ENCODE measurements at regions not wholly inside any gene's neighbourhood (a gene's known extent, or its start where the extent isn't known, plus 50 kb on each side); places are given as distances from the start of the nearest gene placed in this dataset.

DNA sequence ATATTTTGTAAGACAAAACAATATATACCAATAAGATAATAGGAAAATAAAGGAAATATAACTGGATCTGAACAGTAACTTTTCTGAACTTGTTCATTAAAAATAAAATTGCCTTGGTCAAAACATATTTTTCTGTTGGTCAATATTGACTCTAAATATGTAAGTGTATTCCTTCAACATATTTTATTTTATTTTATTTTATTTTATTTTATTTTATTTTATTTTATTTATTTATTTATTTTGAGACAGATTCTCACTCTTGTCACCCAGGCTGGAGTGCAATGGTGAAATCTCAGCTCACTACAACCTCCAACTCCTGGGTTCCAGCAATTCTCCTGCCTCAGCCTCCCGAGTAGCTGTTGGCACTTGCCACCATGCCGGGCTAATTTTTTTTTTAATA is 571.0 kb downstream of the NR2F1-AS1 start:
- no TSS peak for BruUV-seq (replicated peaks)
- Histone ChIP-seq H3K4me1 (ENCODE audit: control insufficient read depth, insufficient read depth, low read length) (no peaks in the 10 kb centered on the region), H3K27ac (ENCODE audit: low read length) (no peak overlapping the region), H3K27me3 (ENCODE audit: control insufficient read depth, insufficient read depth, low read length) (no peaks in the 10 kb centered on the region), H3K4me3 (ENCODE audit: low read depth in 2 of 2, low read length in 2 of 2) (no peak overlapping the region), H3K9me3 (ENCODE audit: control insufficient read depth, insufficient read depth, low read depth, low read length) (no peaks in the 10 kb centered on the region; the same call in 1 of the 2 replicates), H3K36me3 (ENCODE audit: control insufficient read depth, insufficient read depth, low read length) (no peaks in the 10 kb centered on the region)
- TF ChIP-seq TCF7L2 (IDR thresholded peaks at IDR 0.05; ENCODE audit: low read depth, low read length) = no peak
- TF ChIP-seq, protein P1, sequence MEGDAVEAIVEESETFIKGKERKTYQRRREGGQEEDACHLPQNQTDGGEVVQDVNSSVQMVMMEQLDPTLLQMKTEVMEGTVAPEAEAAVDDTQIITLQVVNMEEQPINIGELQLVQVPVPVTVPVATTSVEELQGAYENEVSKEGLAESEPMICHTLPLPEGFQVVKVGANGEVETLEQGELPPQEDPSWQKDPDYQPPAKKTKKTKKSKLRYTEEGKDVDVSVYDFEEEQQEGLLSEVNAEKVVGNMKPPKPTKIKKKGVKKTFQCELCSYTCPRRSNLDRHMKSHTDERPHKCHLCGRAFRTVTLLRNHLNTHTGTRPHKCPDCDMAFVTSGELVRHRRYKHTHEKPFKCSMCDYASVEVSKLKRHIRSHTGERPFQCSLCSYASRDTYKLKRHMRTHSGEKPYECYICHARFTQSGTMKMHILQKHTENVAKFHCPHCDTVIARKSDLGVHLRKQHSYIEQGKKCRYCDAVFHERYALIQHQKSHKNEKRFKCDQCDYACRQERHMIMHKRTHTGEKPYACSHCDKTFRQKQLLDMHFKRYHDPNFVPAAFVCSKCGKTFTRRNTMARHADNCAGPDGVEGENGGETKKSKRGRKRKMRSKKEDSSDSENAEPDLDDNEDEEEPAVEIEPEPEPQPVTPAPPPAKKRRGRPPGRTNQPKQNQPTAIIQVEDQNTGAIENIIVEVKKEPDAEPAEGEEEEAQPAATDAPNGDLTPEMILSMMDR (IDR thresholded peaks at IDR 0.05) = no peak
- TF ChIP-seq, protein P2, sequence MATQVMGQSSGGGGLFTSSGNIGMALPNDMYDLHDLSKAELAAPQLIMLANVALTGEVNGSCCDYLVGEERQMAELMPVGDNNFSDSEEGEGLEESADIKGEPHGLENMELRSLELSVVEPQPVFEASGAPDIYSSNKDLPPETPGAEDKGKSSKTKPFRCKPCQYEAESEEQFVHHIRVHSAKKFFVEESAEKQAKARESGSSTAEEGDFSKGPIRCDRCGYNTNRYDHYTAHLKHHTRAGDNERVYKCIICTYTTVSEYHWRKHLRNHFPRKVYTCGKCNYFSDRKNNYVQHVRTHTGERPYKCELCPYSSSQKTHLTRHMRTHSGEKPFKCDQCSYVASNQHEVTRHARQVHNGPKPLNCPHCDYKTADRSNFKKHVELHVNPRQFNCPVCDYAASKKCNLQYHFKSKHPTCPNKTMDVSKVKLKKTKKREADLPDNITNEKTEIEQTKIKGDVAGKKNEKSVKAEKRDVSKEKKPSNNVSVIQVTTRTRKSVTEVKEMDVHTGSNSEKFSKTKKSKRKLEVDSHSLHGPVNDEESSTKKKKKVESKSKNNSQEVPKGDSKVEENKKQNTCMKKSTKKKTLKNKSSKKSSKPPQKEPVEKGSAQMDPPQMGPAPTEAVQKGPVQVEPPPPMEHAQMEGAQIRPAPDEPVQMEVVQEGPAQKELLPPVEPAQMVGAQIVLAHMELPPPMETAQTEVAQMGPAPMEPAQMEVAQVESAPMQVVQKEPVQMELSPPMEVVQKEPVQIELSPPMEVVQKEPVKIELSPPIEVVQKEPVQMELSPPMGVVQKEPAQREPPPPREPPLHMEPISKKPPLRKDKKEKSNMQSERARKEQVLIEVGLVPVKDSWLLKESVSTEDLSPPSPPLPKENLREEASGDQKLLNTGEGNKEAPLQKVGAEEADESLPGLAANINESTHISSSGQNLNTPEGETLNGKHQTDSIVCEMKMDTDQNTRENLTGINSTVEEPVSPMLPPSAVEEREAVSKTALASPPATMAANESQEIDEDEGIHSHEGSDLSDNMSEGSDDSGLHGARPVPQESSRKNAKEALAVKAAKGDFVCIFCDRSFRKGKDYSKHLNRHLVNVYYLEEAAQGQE (IDR thresholded peaks at IDR 0.05; ENCODE audit: insufficient read depth in 1 of 2, low read depth in 2 of 2, low read length in 1 of 2) = no peak
- TF ChIP-seq POLR2AphosphoS5 (IDR thresholded peaks at IDR 0.05; ENCODE audit: low read depth, low read length) = no peak
- no peak for TF ChIP-seq SIN3A (IDR thresholded peaks at IDR 0.05; ENCODE audit: borderline replicate concordance, insufficient read depth, low read depth, low read length)
- ChIA-PET POLR2A (no interaction called here), CTCF (no interaction called here)
- DNase-seq (ENCODE audit: low read depth, low spot score) (no peak), ATAC-seq (no peak)
- in situ Hi-C loops (cut with HindIII; ENCODE audit: low pct_unique_long_range_greater_than_20kb, low sequenced_read_pairs) (no loop called here), intact Hi-C loops (cut with micrococcal nuclease; ENCODE audit: unreplicated experiment) (no loop called here)

DNA sequence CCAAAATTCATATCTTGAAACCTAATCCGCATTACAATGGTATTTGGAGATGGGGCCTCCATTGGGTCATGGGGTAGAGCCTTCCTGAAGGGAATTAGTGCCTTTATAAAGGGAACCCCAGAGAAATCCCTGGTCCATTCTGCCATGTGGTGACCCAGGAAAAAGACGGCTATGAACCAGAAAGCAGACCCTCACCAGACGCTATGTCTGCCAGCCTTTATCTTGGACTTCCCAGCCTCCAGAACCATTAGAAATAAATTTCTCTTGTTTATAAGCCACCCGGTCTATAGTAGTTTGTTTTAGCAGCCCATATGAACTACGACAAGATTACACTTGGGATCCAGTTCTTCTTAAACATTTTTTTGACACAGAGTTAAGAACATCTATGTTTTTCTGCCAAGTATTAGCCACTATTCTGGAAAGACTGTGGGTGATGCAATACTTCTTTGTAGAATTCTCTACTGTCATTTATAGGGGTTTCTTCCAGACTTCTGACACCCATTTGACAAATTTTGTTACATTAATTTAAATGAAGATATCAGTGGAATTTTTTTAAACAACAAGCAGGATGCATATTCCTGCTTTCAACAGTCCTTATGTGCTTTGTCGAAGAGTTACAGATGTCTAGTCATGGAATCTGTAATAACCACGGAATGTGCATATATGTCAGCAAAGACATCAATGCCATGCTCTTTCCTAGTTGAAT is 572.4 kb downstream of the NR2F1-AS1 start:
- TF ChIP-seq, protein P2 (IDR thresholded peaks at IDR 0.05; ENCODE audit: insufficient read depth in 1 of 2, low read depth in 2 of 2, low read length in 1 of 2) = no peak
- TF ChIP-seq SIN3A (IDR thresholded peaks at IDR 0.05; ENCODE audit: borderline replicate concordance, insufficient read depth, low read depth, low read length) (no peak), POLR2AphosphoS5 (IDR thresholded peaks at IDR 0.05; ENCODE audit: low read depth, low read length) (no peak), TCF7L2 (IDR thresholded peaks at IDR 0.05; ENCODE audit: low read depth, low read length) (no peak)
- TF ChIP-seq, protein P1 (IDR thresholded peaks at IDR 0.05) = no peak

More for the DNA sequence above, 572.4 kb downstream of the NR2F1-AS1 start:
- ChIA-PET CTCF (no interaction called here), POLR2A (no interaction called here)
- H3K4me3 ChIP-seq (ENCODE audit: low read depth in 2 of 2, low read length in 2 of 2) = no peak overlapping the region
- BruUV-seq (replicated peaks) = no TSS peak
- no peaks in the 10 kb centered on the region for H3K4me1 ChIP-seq (ENCODE audit: control insufficient read depth, insufficient read depth, low read length)
- DNase-seq (ENCODE audit: low read depth, low spot score) = no peak
- in situ Hi-C loops (cut with HindIII; ENCODE audit: low pct_unique_long_range_greater_than_20kb, low sequenced_read_pairs) (no loop called here), intact Hi-C loops (cut with micrococcal nuclease; ENCODE audit: unreplicated experiment) (no loop called here)
- no peaks in the 10 kb centered on the region; the same call in 1 of the 2 replicates for H3K9me3 ChIP-seq (ENCODE audit: control insufficient read depth, insufficient read depth, low read depth, low read length)
- no peaks in the 10 kb centered on the region for H3K27me3 ChIP-seq (ENCODE audit: control insufficient read depth, insufficient read depth, low read length)
- no peaks in the 10 kb centered on the region for H3K36me3 ChIP-seq (ENCODE audit: control insufficient read depth, insufficient read depth, low read length)
- ATAC-seq = no peak
- no peak overlapping the region for H3K27ac ChIP-seq (ENCODE audit: low read length)
